ENCODE measurements at regions not wholly inside any gene's neighbourhood (a gene's known extent, or its start where the extent isn't known, plus 50 kb on each side); places are given as distances from the start of the nearest gene placed in this dataset.

- intact Hi-C loops (cut with DNase I): no loop called here
- no peaks in the 10 kb centered on the region for H3K27me3 ChIP-seq (ENCODE audit: control insufficient read depth, insufficient read depth, low read length)
- FAIRE-seq (no peak), DNase-seq (no peak)
- H3K9ac ChIP-seq (ENCODE audit: low read length in 3 of 3): no peak overlapping the region
- peaks cover 0 to 2% (median 0%) of the 10 kb centered on the region in 3 donors for H3K9me3 ChIP-seq (ENCODE audit: control insufficient read depth in 2 of 3, insufficient read depth in 1 of 3, low read length in 3 of 3)
- TF ChIP-seq, protein P1, sequence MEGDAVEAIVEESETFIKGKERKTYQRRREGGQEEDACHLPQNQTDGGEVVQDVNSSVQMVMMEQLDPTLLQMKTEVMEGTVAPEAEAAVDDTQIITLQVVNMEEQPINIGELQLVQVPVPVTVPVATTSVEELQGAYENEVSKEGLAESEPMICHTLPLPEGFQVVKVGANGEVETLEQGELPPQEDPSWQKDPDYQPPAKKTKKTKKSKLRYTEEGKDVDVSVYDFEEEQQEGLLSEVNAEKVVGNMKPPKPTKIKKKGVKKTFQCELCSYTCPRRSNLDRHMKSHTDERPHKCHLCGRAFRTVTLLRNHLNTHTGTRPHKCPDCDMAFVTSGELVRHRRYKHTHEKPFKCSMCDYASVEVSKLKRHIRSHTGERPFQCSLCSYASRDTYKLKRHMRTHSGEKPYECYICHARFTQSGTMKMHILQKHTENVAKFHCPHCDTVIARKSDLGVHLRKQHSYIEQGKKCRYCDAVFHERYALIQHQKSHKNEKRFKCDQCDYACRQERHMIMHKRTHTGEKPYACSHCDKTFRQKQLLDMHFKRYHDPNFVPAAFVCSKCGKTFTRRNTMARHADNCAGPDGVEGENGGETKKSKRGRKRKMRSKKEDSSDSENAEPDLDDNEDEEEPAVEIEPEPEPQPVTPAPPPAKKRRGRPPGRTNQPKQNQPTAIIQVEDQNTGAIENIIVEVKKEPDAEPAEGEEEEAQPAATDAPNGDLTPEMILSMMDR (IDR thresholded peaks at IDR 0.05; ENCODE audit: borderline replicate concordance, extremely low read depth, insufficient read depth): no peak
- no peaks in the 10 kb centered on the region for H3K36me3 ChIP-seq (ENCODE audit: control insufficient read depth in 2 of 3, insufficient read depth in 3 of 3, low read length in 3 of 3)
- H3K4me3 ChIP-seq (ENCODE audit: low read length in 3 of 3): no peak overlapping the region
- H3K27ac ChIP-seq (ENCODE audit: low read depth in 2 of 2, low read length in 2 of 2): no peak overlapping the region
- no peaks in the 10 kb centered on the region for H3K4me1 ChIP-seq (ENCODE audit: control insufficient read depth in 2 of 3, insufficient read depth in 2 of 3, low read depth in 1 of 3, low read length in 3 of 3)
Measured at GRCh38 chr2:122815120-122815519, 1059.7 kb downstream of the TSN start.

GRCh38 chr2:122816803-122817202, 1061.4 kb downstream of the TSN start:
- Histone ChIP-seq H3K36me3 (ENCODE audit: control insufficient read depth in 2 of 3, insufficient read depth in 3 of 3, low read length in 3 of 3) (no peaks in the 10 kb centered on the region), H3K9ac (ENCODE audit: low read length in 3 of 3) (no peak overlapping the region), H3K9me3 (ENCODE audit: control insufficient read depth in 2 of 3, insufficient read depth in 1 of 3, low read length in 3 of 3) (peaks cover 0 to 2% (median 0%) of the 10 kb centered on the region in 3 donors), H3K4me3 (ENCODE audit: low read length in 3 of 3) (no peak overlapping the region), H3K4me1 (ENCODE audit: control insufficient read depth in 2 of 3, insufficient read depth in 2 of 3, low read depth in 1 of 3, low read length in 3 of 3) (no peaks in the 10 kb centered on the region), H3K27me3 (ENCODE audit: control insufficient read depth, insufficient read depth, low read length) (no peaks in the 10 kb centered on the region), H3K27ac (ENCODE audit: low read depth in 2 of 2, low read length in 2 of 2) (no peak overlapping the region)
- DNase-seq (no peak), FAIRE-seq (no peak)
- TF ChIP-seq, protein P1 (IDR thresholded peaks at IDR 0.05; ENCODE audit: borderline replicate concordance, extremely low read depth, insufficient read depth): no peak
- intact Hi-C loops (cut with DNase I): no loop called here

DNA sequence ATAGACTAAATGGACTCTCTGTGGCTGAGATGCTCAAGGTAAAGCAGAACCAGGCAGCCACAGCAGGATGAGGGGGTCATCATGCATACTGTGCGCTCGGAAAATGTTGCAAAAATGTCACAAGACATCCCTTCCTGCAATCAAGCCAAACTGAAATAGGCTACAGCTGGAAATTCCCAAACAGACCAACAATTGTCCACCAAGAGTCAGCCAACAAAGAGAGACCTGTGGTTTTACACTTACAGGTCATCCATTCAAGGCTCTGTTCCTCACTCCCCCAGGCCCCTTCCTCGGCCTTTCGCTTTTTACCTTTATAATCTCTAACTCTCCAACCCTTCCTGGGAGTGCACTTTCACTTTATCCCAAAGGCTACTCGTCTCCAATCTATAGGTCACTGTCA, 1066.9 kb downstream of the TSN start:
- intact Hi-C loops (cut with DNase I): no loop called here
- H3K36me3 ChIP-seq (ENCODE audit: control insufficient read depth in 2 of 3, insufficient read depth in 3 of 3, low read length in 3 of 3): no peaks in the 10 kb centered on the region
- H3K27me3 ChIP-seq (ENCODE audit: control insufficient read depth, insufficient read depth, low read length): no peaks in the 10 kb centered on the region
- FAIRE-seq (no peak), DNase-seq (no peak)
- H3K4me1 ChIP-seq (ENCODE audit: control insufficient read depth in 2 of 3, insufficient read depth in 2 of 3, low read depth in 1 of 3, low read length in 3 of 3): no peaks in the 10 kb centered on the region
- H3K4me3 ChIP-seq (ENCODE audit: low read length in 3 of 3): no peak overlapping the region
- no peak overlapping the region for H3K27ac ChIP-seq (ENCODE audit: low read depth in 2 of 2, low read length in 2 of 2)
- TF ChIP-seq, protein P1 (IDR thresholded peaks at IDR 0.05; ENCODE audit: borderline replicate concordance, extremely low read depth, insufficient read depth): no peak
- H3K9ac ChIP-seq (ENCODE audit: low read length in 3 of 3): no peak overlapping the region
- no peaks in the 10 kb centered on the region for H3K9me3 ChIP-seq (ENCODE audit: control insufficient read depth in 2 of 3, insufficient read depth in 1 of 3, low read length in 3 of 3)

DNA sequence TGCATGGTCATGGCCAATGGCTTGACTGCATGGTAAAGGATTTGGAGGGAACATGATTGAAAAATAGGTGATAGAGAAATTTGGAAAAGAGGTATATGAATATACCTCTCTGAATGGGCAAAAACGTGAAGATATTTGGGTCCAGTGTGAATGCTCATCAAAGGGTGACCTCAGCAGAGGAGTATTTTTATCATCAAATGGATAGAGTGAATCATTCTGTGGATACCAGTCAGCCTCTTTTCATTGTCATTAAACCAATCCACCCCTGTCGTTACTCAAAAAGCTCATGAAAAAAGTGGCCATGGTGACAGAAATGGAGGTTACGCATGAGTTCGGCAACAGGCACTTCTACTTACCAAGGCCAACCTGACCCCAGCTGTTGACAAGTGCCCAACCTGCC, 1074.7 kb downstream of the TSN start:
- no peaks in the 10 kb centered on the region for H3K27me3 ChIP-seq (ENCODE audit: control insufficient read depth, insufficient read depth, low read length)
- FAIRE-seq (no peak), DNase-seq (no peak)
- intact Hi-C loops (cut with DNase I): no loop called here
- TF ChIP-seq, protein P1 (IDR thresholded peaks at IDR 0.05; ENCODE audit: borderline replicate concordance, extremely low read depth, insufficient read depth): no peak
- no peaks in the 10 kb centered on the region for H3K36me3 ChIP-seq (ENCODE audit: control insufficient read depth in 2 of 3, insufficient read depth in 3 of 3, low read length in 3 of 3)
- no peak overlapping the region for H3K9ac ChIP-seq (ENCODE audit: low read length in 3 of 3)
- no peaks in the 10 kb centered on the region for H3K9me3 ChIP-seq (ENCODE audit: control insufficient read depth in 2 of 3, insufficient read depth in 1 of 3, low read length in 3 of 3)
- no peaks in the 10 kb centered on the region for H3K4me1 ChIP-seq (ENCODE audit: control insufficient read depth in 2 of 3, insufficient read depth in 2 of 3, low read depth in 1 of 3, low read length in 3 of 3)
- H3K27ac ChIP-seq (ENCODE audit: low read depth in 2 of 2, low read length in 2 of 2): no peak overlapping the region
- H3K4me3 ChIP-seq (ENCODE audit: low read length in 3 of 3): no peak overlapping the region
